ENCODE measurements at regions not wholly inside any gene's neighbourhood (a gene's known extent, or its start where the extent isn't known, plus 50 kb on each side); places are given as distances from the start of the nearest gene placed in this dataset.

GRCh38 chr11:23078289-23078971, 218.2 kb upstream of the CCDC179 start:
- TF ChIP-seq CTCF (IDR thresholded peaks at IDR 0.05) (no peak), POLR2AphosphoS5 (IDR thresholded peaks at IDR 0.05; ENCODE audit: insufficient read depth in 1 of 2, low read depth in 1 of 2) (no peak), POLR2A (IDR thresholded peaks at IDR 0.05) (no peak)
